Endothelial cell of umbilical vein (primary cell): ENCODE measurements at regions not wholly inside any gene's neighbourhood (a gene's known extent, or its start where the extent isn't known, plus 50 kb on each side); places are given as distances from the start of the nearest gene placed in this dataset.

ENCODE experiments used
- BruUV-seq: library from RNA; stranded (reverse); fragments of 400-500 nt; replicated peaks from 2 replicates; lab custom pipeline; 2021; lab: Mats Ljungman, UMichigan
- CTCF ChIA-PET: fragments of 300-600, 350-600 bp; sonication (Branson Sonifier 250); formaldehyde crosslinking; loops from one replicate; lab custom pipeline; 2021; ENCODE audit warnings: antibody characterized with exemption, inconsistent platforms; lab: Charles Lee
- POLR2A ChIA-PET: fragments of 300-600, 350-600 bp; sonication (Branson Sonifier 250); formaldehyde crosslinking; loops from one replicate; lab custom pipeline; 2021; ENCODE audit warnings: antibody characterized with exemption, inconsistent platforms; lab: Charles Lee
- DNase-seq: peaks from one replicate; pipeline ENCODE4 v3.0.0-alpha.2; 2011; ENCODE audit warnings: low read depth, low spot score
- FAIRE-seq: peaks from 2 replicates; lab custom pipeline; 2011; peaks lifted over from hg19 to GRCh38; lab: Jason Lieb, UNC
- H2AFZ ChIP-seq: 2 replicates; pipeline ENCODE4 v1.6.0; 2012; ENCODE audit warnings: low read depth, low read length, control low read depth, inconsistent platforms
- H3K27ac ChIP-seq: 2 replicates; pipeline ENCODE4 v1.5.1; 2011; ENCODE audit warnings: low read depth, mild to moderate bottlenecking, control low read depth, low read length, moderate library complexity; ENCODE audit not compliant: insufficient read depth
- H3K27me3 ChIP-seq, 2 experiments: 2 replicates each; pipeline versions ENCODE4 v1.6.0 to v1.6.1; 2011; ENCODE audit warnings: low read length in 2 of 2, mixed read lengths in 1 of 2; ENCODE audit not compliant: control insufficient read depth in 2 of 2, insufficient read depth in 2 of 2
- H3K36me3 ChIP-seq, 2 experiments: 2 replicates in 1 of 2; 3 replicates in 1 of 2; pipeline ENCODE4 v1.5.1; 2011; ENCODE audit warnings: low read length in 2 of 2, mild to moderate bottlenecking in 1 of 2, moderate library complexity in 1 of 2; ENCODE audit not compliant: control insufficient read depth in 2 of 2, insufficient read depth in 2 of 2; ENCODE audit errors: extremely low read depth in 1 of 2
- H3K4me1 ChIP-seq: 3 replicates; pipeline ENCODE4 v1.5.1; 2011; ENCODE audit warnings: mild to moderate bottlenecking, low read length; ENCODE audit not compliant: control insufficient read depth, insufficient read depth; ENCODE audit errors: extremely low read depth
- H3K4me2 ChIP-seq: 2 replicates; pipeline ENCODE4 v1.6.1; 2011; ENCODE audit warnings: low read length, control low read depth, mixed read lengths; ENCODE audit not compliant: insufficient read depth
- H3K4me3 ChIP-seq, 3 experiments: fragments of 200-600 bp in 1 of 3; sonication (generic), shearing (Covaris generic) in 1 of 3; replicated peaks in 1 of 3; 2 replicates each; pipeline ENCODE4 v1.5.1; 2011 to 2016; ENCODE audit warnings: control low read depth in 3 of 3, low read length in 3 of 3, mild to moderate bottlenecking in 2 of 3, inconsistent platforms in 1 of 3, low read depth in 1 of 3, moderate library complexity in 1 of 3; ENCODE audit not compliant: insufficient read depth in 1 of 3
- H3K79me2 ChIP-seq: 2 replicates; pipeline ENCODE4 v1.6.0; 2012; ENCODE audit warnings: low read length, inconsistent platforms; ENCODE audit not compliant: control insufficient read depth, insufficient read depth
- H3K9ac ChIP-seq: replicated peaks from 2 replicates; pipeline ENCODE3; 2011; ENCODE audit warnings: low read length, control low read depth; ENCODE audit not compliant: insufficient read depth; ENCODE audit errors: extremely low read depth
- H3K9me1 ChIP-seq: replicated peaks from 3 replicates; pipeline ENCODE4 v1.6.0; 2011; ENCODE audit warnings: mild to moderate bottlenecking, low read length; ENCODE audit not compliant: control insufficient read depth, insufficient read depth; ENCODE audit errors: extremely low read depth
- H3K9me3 ChIP-seq: replicated peaks from 2 replicates; pipeline ENCODE4 v1.5.1; 2012; ENCODE audit warnings: low read length, inconsistent platforms; ENCODE audit not compliant: control insufficient read depth, insufficient read depth
- H4K20me1 ChIP-seq: replicated peaks from 2 replicates; pipeline ENCODE3; 2011; ENCODE audit warnings: mild to moderate bottlenecking, low read length; ENCODE audit not compliant: control insufficient read depth, insufficient read depth; ENCODE audit errors: extremely low read depth
- EZH2 ChIP-seq: IDR thresholded peaks from 2 replicates; pipeline ENCODE4 v1.6.1; 2012; ENCODE audit warnings: borderline replicate concordance, low read depth, mild to moderate bottlenecking, moderate library complexity, low read length, inconsistent platforms; ENCODE audit not compliant: severe bottlenecking
- FOS ChIP-seq: IDR thresholded peaks from 2 replicates; pipeline ENCODE4 v1.6.1; 2011; ENCODE audit warnings: mild to moderate bottlenecking, low read length, moderate library complexity, borderline replicate concordance; ENCODE audit not compliant: insufficient read depth
- MAX ChIP-seq: IDR thresholded peaks from 2 replicates; pipeline ENCODE4 v1.6.1; 2011; ENCODE audit not compliant: insufficient read depth, insufficient read length
- MYC ChIP-seq: IDR thresholded peaks from one replicate; pipeline ENCODE4 v1.6.1; 2011; ENCODE audit warnings: mild to moderate bottlenecking, low read depth, low read length
- POLR2A ChIP-seq: IDR thresholded peaks from 2 replicates; pipeline ENCODE4 v1.6.1; 2012; ENCODE audit warnings: low read depth, mild to moderate bottlenecking, control low read depth, low read length
- dilution Hi-C: fragments of 300-500 bp; cut with MboI; formaldehyde crosslinking; loops from one replicate; pipeline ENCODE4 v1.15.0; 2019; ENCODE audit warnings: low sequenced_read_pairs; ENCODE audit not compliant: extremely low pct_ligation_motif_present
- intact Hi-C: fragments of 100-400 bp; cut with micrococcal nuclease; formaldehyde crosslinking; loops from one replicate; pipeline ENCODE4 v1.10.0; 2022

- intact Hi-C loops: no loop called here
- Histone ChIP-seq H3K9ac (no peak overlapping the region), H4K20me1 (no peaks in the 10 kb centered on the region), H3K4me3 (no peak overlapping the region), H3K27me3 (no peaks in the 10 kb centered on the region), H3K27ac (no peak overlapping the region), H3K4me2 (no peak overlapping the region), H3K4me1 (no peaks in the 10 kb centered on the region), H3K36me3 (no peaks in the 10 kb centered on the region), H2AFZ (no peak overlapping the region), H3K9me3 (no peaks in the 10 kb centered on the region), H3K79me2 (no peaks in the 10 kb centered on the region), H3K9me1 (no peaks in the 10 kb centered on the region)
- DNase-seq (no peak), FAIRE-seq (no peak)
- BruUV-seq: no TSS peak
- dilution Hi-C loops: no loop called here
- ChIA-PET POLR2A (no interaction called here), CTCF (interaction anchor here (0.6 kb wide), 1 partner anchor 325 kb away, joined by 3 read pairs; no protein-coding TSS in a partner anchor)
- no peak for TF ChIP-seq FOS
Observed at GRCh38 chr9:25570802-25571201, 107.4 kb downstream of the TUSC1 start.

- no peak for FAIRE-seq
Observed at GRCh38 chr9:25562101-25562500, 116.1 kb downstream of the TUSC1 start.

More at GRCh38 chr9:25562101-25562500, 116.1 kb downstream of the TUSC1 start:
- Histone ChIP-seq H3K27ac (no peak overlapping the region), H3K9me3 (no peaks in the 10 kb centered on the region), H3K4me1 (no peaks in the 10 kb centered on the region), H3K4me2 (no peak overlapping the region), H3K79me2 (no peaks in the 10 kb centered on the region), H4K20me1 (no peaks in the 10 kb centered on the region), H3K27me3 (no peaks in the 10 kb centered on the region), H3K9me1 (no peaks in the 10 kb centered on the region), H3K4me3 (no peak overlapping the region), H3K36me3 (no peaks in the 10 kb centered on the region), H2AFZ (no peak overlapping the region), H3K9ac (no peak overlapping the region)
- DNase-seq: no peak
- no TSS peak for BruUV-seq
- dilution Hi-C loops (no loop called here), intact Hi-C loops (no loop called here)
- no peak for TF ChIP-seq MAX
- TF ChIP-seq FOS: no peak
- no peak for TF ChIP-seq MYC
- TF ChIP-seq POLR2A: no peak
- no peak for TF ChIP-seq EZH2
- POLR2A ChIA-PET: no interaction called here
- CTCF ChIA-PET: no interaction called here
